Liver (tissue), 3 donors: ENCODE measurements at regions not wholly inside any gene's neighbourhood (a gene's known extent, or its start where the extent isn't known, plus 50 kb on each side); places are given as distances from the start of the nearest gene placed in this dataset.

Experiments used
- CTCF ChIP-seq: fragments of 150-350 bp; IDR thresholded peaks from 2 replicates; pipeline ENCODE4 v1.5.1; 2017; ENCODE audit warnings: improper control_type of control experiment, low read depth, low read length; ENCODE audit not compliant: missing input control
- EGR1 ChIP-seq, 2 donors: IDR thresholded peaks; 2 replicates each; pipeline ENCODE4 v1.6.1; 2016 to 2018; ENCODE audit warnings: antibody characterized with exemption in 2 of 2, low read depth in 2 of 2
- GABPA ChIP-seq, 2 donors: IDR thresholded peaks in 1 of 2; conservative IDR thresholded peaks in 1 of 2; 2 replicates each; pipeline ENCODE4 v1.6.1; 2016; ENCODE audit warnings: antibody characterized with exemption in 2 of 2, mild to moderate bottlenecking in 1 of 2, moderate library complexity in 1 of 2
- JUND ChIP-seq, 2 donors: IDR thresholded peaks; 2 replicates each; pipeline ENCODE4 v1.6.1; 2016; ENCODE audit warnings: antibody characterized with exemption in 2 of 2
- RAD21 ChIP-seq, 2 donors: IDR thresholded peaks; 2 replicates each; pipeline ENCODE4 v1.6.1; 2016; ENCODE audit warnings: antibody characterized with exemption in 2 of 2, mild to moderate bottlenecking in 2 of 2
- TAF1 ChIP-seq: conservative IDR thresholded peaks from 2 replicates; pipeline ENCODE4 v1.6.1; 2016; ENCODE audit warnings: antibody characterized with exemption, mild to moderate bottlenecking
- donor health status: healthy.
- donor health status: healthy.

- no peak for TF ChIP-seq JUND (IDR thresholded peaks at IDR 0.05)
- TF ChIP-seq TAF1: no peak
- TF ChIP-seq CTCF: no peak
- TF ChIP-seq GABPA (IDR thresholded peaks at IDR 0.05 in 1 of 2, conservative IDR thresholded peaks at IDR 0.05 in 1 of 2): no peak
- TF ChIP-seq RAD21 (IDR thresholded peaks at IDR 0.05): no peak
- TF ChIP-seq EGR1 (IDR thresholded peaks at IDR 0.05; ENCODE audit: low read depth in 2 of 2): no peak
Observed at GRCh38 chr9:82670726-82671125, 392.2 kb downstream of the RASEF start.
